NCI-H69 (cell line): ENCODE measurements at regions not wholly inside any gene's neighbourhood (a gene's known extent, or its start where the extent isn't known, plus 50 kb on each side); places are given as distances from the start of the nearest gene placed in this dataset.
"Not testable (repeated sequence)": the region's sequence is repeated elsewhere in the genome, so short reads cannot be mapped to it uniquely, and the experiment has no call there.

ENCODE experiments used
- DNase-seq: peaks from one replicate; lab custom pipeline; 2025; lab: John Stamatoyannopoulos, UW

DNA sequence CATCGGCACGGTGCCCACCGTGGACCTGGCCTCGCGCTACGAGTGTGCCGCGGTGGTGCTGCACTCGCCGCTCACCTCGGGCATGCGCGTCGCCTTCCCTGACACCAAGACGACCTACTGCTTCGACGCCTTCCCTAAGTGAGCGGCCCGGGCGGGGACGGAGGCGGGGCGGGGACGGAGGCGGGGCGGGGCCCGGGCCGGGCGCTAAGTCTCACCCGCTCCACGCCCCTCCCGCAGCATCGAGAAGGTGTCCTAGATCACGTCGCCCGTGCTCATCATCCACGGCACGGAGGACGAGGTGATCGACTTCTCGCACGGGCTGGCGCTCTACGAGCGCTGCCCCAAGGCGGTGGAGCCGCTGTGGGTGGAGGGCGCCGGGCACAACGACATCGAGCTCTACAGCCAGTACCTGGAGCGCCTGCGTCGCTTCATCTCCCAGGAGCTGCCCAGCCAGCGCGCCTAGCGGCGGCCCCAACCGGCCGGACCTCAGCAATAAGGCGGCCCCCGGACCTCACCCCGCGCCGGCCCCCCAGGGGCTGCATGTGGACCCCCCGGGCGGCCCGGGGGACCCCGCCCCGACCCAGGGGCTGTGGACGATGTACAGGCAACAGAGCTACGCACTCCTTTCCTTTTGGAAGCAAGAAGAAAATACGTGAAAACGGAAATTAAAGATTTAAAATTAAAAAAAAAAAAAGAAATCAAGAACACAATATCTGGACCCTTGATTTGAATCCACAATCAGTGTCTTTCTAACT lies 198.8 kb downstream of the USP22 start:
- DNase-seq = peak; percentile 76

DNA sequence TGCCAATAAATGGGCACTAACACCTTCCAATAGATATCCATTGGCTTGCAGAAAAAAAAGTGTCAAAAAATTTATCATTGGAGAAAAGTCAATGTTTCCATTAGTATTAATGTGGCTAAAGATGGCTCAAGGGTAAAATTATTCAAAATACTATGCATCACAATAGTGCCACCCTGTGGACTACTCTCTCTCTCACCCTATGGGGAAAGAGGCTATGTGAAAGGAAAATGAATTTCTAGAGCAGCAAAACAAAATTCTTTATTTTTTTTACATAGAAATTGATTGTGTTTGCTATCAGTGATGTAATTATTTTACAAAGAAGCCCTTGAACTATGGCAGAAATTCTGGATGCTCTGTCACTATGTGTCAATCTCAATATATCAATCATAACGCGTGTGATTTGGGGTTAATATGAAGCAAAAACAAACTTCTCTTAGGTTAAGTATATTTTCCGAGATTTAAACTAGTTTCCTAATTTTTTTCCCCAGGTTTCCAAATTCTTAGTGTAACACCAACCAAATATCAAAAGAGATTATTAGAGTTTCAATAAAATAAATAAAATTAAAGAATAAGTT lies 193.9 kb downstream of the USP22 start:
- peak; percentile 34 for DNase-seq

DNA sequence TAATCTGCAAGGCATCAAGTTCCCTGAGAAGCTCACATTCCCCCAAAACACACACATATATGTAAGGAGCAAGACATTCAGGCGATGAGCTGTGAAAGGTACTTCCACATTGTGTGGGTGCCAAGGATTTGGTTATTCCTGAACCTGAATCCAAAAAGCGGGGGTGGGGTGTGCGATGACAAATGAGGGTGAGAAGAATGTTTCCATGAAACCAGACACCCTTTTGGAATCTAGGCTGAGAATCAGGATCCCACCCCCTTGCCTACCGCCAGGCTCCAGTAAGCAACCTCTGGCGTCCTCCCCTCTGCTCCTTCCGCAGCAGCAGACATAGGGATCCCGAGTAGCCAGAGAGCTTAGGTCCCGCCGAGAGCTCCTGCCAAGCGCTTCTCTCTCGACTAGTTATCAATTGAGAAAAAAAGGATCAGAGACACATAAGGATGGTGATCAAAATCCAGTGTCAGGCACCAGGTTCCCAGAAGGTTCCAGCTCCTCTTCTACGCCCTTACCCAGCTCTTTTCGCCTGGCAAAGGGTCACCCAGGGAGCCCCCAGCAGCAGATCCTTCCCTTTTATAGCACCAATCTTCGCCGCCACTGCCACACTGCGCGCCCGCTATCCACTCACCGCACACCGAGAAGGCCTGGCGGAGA lies 191.1 kb downstream of the USP22 start:
- peak; percentile 72 for DNase-seq

DNA sequence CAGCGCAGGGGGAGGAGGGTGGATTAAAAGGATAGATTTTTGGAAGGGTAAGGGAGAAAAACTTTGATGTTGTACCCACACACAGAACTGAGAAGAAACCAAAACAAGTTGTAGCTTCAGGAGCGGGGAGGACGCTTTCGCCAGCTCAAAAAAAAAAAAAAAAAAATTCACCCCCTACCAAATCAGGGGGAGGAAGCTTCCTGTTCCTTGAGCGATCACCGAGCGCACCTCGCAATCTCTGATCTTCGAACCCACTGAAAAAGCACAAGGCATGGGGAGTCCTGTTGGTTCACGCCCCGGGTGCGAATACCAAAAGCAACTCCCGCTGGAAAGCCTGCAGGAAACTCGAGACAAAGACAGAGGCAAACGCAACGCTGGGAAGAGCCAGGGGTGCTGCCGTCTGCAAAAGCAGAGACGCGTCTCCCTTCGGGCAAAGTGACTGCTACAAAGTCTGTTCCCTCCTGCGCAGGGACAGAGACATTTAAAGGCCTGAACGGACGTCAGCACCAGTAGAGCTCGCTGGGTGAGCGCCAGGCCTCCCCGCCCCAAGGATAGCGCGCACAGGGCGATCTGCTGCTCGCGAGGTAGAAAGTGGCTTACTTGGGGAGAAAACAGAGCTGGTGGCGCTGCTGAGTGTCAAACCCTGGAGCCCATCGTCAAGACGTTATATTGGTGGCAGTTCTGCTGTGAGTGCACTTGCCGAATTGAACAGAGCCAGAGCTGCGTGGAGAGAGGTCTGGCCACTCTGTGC lies 190.4 kb downstream of the USP22 start:
- DNase-seq = peak; percentile 88

DNA sequence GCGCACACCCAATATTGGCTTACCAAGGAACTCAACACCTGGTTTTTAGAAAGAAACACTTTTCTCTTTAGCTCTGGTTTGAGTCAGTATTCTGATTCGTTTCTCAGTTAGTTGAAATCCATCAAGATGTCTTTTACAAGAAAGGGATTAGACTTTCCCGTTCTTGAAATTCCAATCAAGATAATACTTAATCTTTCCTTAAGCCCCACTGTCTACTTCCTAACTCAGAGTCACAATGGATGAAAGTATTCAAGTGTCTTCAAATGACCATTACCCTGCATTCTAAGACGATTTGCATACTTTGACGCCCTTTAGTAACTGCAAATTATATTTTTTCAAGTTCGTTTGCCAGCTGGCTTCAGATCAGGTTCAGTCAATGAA lies 189.8 kb downstream of the USP22 start:
- DNase-seq = no peak

DNA sequence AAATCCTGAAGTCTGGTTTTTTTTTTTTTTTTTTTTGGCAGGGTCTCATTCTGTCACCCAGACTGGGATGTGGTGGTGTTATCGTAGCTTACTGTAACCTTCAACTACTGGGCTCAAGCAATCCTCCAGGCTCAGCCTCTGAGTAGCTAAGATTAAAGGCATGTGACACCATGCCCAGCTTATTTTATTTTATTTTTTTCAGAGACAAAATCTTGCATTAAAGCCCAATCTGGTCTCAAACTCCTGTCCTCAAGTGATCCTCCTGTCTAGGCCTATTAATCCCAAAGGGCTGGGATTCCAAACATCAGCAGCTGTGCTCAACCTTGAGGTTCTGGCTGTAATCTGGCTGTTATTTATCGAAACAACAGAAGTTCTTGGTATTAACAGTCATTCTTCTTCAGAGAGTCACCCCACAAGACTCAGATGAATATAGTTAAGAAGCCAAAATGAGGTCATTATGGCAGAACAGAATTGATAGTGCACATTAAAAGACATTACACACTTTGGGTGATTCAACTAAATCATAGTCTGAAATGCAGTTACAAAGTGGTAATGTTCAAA lies 186.8 kb downstream of the USP22 start:
- not testable (repeated sequence) for DNase-seq

DNA sequence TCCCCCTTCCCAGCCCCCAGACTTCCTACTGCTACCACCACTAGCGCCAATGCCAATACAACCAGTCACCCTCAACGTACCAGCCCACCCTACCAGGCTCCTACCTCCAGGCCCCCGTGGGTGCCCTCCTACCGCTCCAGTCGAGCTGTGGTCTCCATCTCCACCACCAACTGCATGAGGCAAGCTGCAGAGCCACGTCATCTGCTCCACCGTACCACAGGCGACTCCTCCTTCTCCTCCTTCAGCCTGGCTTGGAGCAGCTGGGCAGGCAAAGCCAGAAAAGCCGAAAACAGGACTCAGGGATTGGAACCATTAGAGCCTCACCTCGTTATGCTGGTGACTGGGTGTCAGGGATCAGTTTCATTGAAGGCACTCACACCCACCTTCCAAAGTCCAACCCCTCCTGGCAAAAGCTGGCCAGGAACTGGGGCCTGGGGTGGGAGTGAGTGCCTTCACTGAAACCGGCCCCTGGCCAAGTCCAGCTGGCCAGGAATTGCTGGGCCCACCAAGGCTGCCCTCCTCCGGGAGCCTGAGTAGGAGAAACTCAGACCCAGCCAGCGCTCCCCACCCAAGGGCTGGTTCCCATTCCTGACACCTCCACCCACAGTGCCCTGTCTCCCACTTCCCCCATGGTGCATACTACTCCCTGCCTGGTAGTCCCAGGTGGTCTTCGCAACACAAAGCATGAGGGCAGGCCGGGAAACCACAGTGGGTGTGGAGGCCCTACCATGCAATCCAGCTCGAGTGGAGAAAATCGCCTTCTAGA lies 176.2 kb downstream of the USP22 start:
- DNase-seq = not testable (repeated sequence)

DNA sequence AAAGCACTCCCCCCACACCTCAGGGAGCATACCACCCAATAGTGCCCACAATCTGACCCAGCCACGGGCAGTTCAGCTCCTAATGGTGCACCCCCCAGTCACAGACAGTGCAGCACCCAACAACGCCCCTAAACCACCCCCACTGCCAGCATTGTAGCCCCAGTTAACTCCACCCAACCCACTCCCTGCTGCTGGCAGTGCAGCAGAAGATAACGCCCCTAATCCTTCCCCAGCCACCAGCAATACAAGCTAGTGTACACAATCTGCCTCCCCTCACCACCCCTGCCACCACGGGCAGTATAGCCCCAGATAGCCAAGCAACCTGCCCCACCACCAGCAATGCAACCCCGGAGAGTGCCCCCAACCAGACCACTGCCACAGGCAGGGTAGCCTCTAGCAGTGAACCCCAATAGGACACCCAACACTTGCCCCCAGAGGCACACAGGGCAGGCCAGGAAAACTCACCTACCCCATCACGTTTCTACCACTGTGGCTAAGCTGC lies 175.3 kb downstream of the USP22 start:
- DNase-seq = not testable (repeated sequence)

DNA sequence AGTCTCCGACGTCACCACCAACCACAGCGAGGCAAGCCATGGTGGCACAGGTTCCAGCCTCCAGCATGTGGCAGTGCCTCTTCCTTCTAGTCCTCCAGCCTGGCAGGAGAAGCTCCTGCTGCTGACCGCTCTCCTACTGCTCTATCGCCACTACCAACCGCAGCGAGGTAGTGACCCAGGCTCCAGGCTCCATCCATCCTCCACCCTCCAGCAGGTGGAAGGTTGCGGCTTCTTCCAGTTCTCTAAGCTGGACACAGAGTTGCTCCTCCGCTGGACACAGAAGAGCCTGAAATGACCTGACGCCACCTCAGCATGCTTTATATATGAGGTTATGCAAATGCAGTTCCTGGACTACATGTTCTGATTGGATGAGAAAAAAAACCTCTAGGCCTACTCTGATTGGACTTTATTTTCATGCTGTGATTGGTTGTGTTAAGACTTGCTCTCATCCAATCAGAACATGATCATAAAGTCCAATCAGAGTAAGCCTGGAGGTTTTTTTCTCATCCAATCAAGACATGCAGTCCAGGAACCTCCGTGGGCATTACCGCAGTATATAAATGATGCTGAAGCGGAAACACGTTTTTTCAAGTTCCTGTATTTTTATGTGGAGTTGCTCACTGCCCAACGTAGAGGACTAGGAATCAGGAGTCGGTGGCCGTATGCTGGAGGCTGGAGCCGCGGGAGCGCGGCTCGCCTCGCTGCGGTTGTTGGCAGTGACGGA lies 174.7 kb downstream of the USP22 start:
- not testable (repeated sequence) for DNase-seq

DNA sequence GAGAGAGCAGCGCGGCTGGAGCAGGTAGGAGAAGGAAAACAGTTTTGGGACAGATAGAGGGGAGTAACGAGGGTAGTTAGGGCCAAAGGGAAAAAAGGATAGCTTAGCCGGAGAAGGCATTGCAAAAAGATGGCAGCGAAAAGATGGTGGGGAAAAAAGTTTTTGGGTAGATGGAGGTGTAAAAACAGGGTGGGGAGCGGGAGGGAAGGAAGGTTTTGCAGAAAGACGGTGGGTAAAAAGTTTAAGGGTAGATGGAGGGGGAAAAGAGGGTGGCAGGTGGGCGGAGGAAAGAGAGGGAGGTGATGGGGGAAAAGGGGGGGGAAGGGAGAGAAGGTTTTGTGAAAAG lies 174.2 kb downstream of the USP22 start:
- not testable (repeated sequence) for DNase-seq

DNA sequence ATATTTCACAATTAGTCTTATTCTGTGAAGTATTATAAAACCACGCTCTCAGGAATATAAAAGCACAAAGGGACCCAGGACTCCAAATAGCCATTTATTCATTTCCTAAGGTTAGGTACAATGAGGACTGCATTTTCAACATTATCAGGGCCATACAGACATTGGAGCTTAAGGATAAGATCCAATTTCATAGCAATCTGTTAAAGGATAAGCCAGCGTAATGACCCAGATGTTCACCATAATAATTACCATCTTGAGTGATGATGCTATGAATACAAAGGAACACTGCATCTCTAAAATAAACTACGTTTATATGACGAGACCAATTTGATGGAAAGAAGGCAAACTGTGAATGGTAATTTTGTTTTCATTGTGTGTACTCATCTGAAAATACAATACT lies 169.6 kb downstream of the USP22 start:
- DNase-seq = peak; percentile 86

DNA sequence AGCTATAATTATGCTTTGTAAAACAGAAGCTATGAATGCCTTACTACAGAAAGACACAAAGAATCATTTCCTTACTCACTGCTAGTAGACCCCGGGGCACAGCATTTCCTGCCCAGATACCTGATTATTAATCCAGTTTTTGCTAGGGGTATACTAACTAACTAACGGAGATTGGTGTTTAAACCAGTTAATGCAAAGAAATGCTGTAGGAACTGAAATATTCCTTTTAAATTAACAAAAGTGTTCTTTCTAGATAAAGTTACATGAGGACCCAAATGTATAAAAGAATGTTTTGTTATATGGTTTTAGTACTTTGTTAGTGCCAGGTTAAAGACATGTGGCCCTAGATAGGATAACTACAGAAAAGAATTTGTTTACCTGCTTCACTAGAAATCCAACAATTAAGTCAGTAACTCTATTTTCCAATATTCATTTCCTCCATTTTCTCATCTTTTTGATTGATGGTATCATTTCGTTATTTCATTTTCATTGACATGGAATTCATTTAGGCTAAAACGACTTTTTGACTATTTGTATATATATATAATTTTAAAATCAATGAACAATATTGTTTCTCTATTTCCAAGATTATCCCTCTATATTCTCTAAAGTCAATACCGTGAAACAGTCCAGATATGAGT lies 169.0 kb downstream of the USP22 start:
- DNase-seq = peak; percentile 83

DNA sequence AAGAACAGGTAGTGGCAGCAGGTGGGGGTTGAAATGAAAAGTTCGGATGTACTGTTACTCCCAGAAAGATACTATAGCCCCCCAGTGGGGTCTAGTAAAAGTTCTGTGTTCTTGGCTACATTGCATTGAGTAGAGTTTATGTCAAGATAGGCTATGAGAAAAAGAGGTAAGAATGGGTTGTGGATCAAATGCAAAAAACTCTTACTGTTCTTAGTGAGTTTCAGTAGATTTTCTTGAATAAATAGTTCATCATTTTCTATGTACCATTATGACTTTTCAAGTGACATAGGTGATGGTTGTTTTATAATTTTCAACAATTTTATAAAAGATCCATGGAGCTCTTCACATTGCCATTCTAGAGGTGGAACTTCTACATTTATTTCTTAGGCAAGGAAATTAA lies 165.4 kb downstream of the USP22 start:
- DNase-seq = not testable (repeated sequence)

DNA sequence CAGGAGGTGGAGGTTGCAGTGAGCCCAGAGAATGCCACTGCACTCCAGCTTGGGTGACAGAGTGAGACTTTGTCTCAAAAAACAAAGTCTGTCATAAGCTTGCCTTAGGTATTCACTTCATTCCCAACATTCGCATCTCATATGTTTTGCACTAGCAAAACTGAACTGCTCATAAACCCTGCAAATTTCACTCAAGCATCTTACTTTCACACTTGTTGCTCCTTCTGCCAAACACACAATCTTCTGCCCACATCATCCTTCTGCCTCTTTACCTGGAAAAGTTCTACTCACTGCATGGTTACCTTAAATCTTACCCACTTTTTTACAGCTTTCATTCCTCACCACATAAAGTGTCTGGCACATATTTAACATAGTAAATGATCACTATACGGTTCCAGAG lies 152.5 kb downstream of the USP22 start:
- no peak for DNase-seq

DNA sequence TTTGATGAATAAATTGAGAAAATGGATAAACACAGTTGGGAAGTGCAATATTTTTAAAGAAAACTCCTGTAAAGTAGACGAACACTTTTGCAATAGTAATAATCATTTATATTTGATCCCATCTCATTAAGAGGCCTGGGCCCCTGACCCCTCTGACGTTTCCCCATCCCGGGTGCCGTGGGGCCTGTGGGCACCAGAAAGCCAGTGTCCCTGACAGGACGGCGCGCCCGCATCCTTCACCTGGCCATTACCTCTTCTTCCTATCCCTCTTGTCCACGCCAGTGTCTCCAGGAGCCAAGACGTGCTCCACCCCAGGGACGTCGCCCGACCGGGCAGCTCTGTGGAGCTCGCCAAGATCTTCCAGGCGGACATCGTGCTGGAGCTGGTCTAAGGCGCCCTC lies 147.4 kb downstream of the USP22 start:
- DNase-seq = not testable (repeated sequence)

DNA sequence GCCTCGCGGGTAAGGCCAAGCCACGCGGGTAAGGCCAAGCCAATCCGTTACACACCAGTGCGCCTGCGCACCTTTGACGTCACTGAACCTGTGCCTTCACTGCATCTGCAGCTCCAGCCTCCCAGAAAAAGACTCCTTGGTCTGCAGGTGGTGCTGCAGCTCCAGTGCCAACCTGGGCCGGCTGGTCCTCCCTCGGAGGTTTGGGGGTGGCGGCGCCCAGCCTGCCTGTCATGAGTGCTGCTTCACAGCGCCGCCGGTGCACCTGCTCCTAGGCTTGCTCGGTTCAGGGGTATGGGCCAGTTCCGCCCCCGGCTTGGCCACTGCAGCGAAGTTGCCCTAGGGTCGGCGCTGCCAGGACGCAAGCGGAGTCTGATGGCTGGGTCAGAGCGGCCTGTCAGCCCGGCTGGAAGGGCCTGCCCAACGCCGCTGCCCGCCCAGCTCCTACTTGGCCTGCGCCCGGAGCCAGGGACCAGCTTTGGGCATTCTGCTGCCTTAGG lies 146.6 kb downstream of the USP22 start:
- DNase-seq = no peak

DNA sequence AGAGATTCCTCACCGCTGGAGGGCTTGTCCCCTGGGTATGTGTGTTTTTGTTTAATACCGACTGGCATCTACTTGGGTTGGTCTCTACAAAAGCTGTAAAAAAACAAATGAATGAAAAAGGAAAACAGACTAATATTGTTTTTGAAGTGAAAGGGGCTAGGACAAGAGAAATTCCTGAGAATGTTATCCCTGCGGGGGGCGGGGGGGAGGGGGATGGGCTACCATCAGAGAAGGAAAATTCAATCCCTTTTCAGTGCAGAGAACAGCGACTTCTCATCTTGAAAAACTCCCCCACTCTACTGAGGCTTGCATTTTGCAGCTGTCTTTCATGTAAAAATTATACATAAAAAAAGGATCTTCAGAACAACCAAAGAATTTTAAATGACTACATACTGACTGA lies 144.1 kb downstream of the USP22 start:
- not testable (repeated sequence) for DNase-seq

DNA sequence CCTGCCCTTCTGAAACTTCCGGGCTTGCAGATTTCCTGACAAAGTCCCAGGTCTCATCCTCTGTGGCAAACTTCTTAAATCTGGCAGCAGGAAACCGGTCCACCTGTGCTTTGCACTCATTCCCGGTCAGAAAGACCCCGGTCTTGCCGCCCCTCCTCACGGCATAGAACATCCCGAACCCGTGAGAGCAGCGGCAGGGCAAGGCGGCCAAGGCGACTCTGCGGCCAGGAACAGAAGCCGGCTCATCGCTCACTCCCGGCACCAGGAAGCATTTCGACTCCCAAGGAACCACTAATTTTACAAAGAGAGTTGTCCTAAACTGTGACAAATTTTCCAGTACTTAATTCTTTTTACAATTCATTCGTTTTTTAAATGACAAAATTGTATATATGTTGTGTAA lies 140.3 kb downstream of the USP22 start:
- not testable (repeated sequence) for DNase-seq

DNA sequence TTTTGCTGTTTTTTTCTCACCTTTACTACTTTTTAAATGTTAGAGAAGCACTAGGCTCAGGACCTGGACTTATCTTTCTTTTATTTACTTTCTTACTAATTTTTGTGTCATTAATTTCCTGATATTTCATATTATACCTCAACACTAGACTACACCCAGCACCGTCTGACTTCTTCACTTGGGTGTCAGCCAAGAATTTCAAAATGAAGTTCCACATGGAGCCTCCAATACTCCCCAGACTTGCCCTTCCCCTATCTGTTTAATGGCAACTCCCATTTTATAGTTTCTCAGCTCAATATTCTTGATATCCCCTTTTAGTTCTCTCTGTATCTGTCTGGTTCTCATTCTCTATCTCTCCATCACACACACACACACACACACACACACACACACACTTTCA lies 139.3 kb downstream of the USP22 start:
- DNase-seq = not testable (repeated sequence)
